OCI-LY3 (cell line): ENCODE measurements at regions not wholly inside any gene's neighbourhood (a gene's known extent, or its start where the extent isn't known, plus 50 kb on each side); places are given as distances from the start of the nearest gene placed in this dataset.

Experiments
- H2AFZ ChIP-seq: fragments of 200-600, 300-600 bp; shearing (Covaris generic); 2 replicates; pipeline ENCODE4 v1.6.0; 2014; ENCODE audit warnings: antibody characterized with exemption, low read depth, low read length
- H3K27ac ChIP-seq: fragments of 200-600, 300-600 bp; sonication (generic); 2 replicates; pipeline ENCODE4 v1.5.1; 2014; ENCODE audit warnings: mild to moderate bottlenecking, low read length, moderate library complexity, mixed read lengths
- H3K27me3 ChIP-seq: fragments of 200-600, 300-600 bp; sonication (generic); 2 replicates; pipeline ENCODE4 v1.6.1; 2014; ENCODE audit warnings: low read depth, low read length, mixed read lengths
- H3K36me3 ChIP-seq: fragments of 200-600, 300-600 bp; sonication (generic); replicated peaks from 2 replicates; pipeline ENCODE3; 2014; ENCODE audit warnings: low read depth, low read length, mixed read lengths
- H3K4me1 ChIP-seq: fragments of 300-600, 200-600 bp; sonication (generic); 2 replicates; pipeline ENCODE4 v1.6.1; 2014; ENCODE audit warnings: low read length, mixed read lengths
- H3K4me2 ChIP-seq: fragments of 200-600, 300-600 bp; sonication (generic); 2 replicates; pipeline ENCODE4 v1.6.1; 2014; ENCODE audit warnings: low read length, mixed read lengths
- H3K4me3 ChIP-seq: fragments of 300-600, 200-600 bp; sonication (generic); 2 replicates; pipeline ENCODE4 v1.5.1; 2014; ENCODE audit warnings: antibody characterized with exemption, mild to moderate bottlenecking, low read length, moderate library complexity
- H3K79me2 ChIP-seq: fragments of 300-600, 200-600 bp; shearing (Covaris generic); 2 replicates; pipeline ENCODE4 v1.6.1; 2014; ENCODE audit warnings: mild to moderate bottlenecking, low read length, mixed read lengths
- H3K9ac ChIP-seq: fragments of 300-600, 200-600 bp; shearing (Covaris generic); 2 replicates; pipeline ENCODE4 v1.6.0; 2014; ENCODE audit warnings: mild to moderate bottlenecking, low read length, moderate library complexity
- H3K9me3 ChIP-seq: fragments of 200-600, 300-600 bp; shearing (Covaris generic); 2 replicates; pipeline ENCODE4 v1.6.1; 2014; ENCODE audit warnings: low read length, mixed read lengths; ENCODE audit not compliant: insufficient read depth
- H4K20me1 ChIP-seq: fragments of 200-600, 300-600 bp; sonication (generic); 2 replicates; pipeline ENCODE4 v1.6.1; 2016; ENCODE audit warnings: low read length, mixed read lengths; ENCODE audit not compliant: insufficient read depth
- EZH2phosphoT487 ChIP-seq: fragments of 200-600 bp; shearing (Covaris generic); IDR thresholded peaks from 2 replicates; pipeline ENCODE4 v1.6.1; 2018; ENCODE audit warnings: antibody characterized with exemption, mixed run types, low read depth
- TF ChIP-seq, protein P1 (sequence below): fragments of 200-600, 300-600 bp; sonication (generic); IDR thresholded peaks from 2 replicates; pipeline ENCODE4 v1.5.1; 2014; ENCODE audit warnings: antibody characterized with exemption, low read length, low read depth

DNA sequence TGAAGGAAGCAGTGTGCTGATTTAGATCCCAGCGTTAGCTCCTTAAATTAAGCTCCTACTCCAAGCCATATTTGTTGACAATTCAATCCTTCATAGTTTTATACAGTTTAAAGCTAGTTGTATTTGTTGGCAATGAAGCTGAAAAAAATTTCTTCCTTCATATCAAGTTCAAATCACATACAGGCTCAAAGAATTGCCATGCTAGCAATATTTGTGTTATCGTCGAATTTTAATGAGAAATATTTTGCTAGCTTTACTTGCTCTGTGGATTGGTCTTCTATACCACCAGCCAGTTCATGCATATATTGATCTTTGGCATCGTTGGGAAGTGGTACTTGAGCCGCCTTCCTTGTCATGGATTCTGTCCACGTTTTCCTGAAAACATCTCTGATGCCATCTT is 204.6 kb upstream of the HDAC4 start:
- no peak overlapping the region for H2AFZ ChIP-seq
- no peaks in the 10 kb centered on the region for H3K36me3 ChIP-seq
- no peaks in the 10 kb centered on the region for H3K27me3 ChIP-seq
- H3K9ac ChIP-seq = no peak overlapping the region
- no peak overlapping the region for H3K4me3 ChIP-seq
- H3K27ac ChIP-seq = no peak overlapping the region
- TF ChIP-seq, protein P1, sequence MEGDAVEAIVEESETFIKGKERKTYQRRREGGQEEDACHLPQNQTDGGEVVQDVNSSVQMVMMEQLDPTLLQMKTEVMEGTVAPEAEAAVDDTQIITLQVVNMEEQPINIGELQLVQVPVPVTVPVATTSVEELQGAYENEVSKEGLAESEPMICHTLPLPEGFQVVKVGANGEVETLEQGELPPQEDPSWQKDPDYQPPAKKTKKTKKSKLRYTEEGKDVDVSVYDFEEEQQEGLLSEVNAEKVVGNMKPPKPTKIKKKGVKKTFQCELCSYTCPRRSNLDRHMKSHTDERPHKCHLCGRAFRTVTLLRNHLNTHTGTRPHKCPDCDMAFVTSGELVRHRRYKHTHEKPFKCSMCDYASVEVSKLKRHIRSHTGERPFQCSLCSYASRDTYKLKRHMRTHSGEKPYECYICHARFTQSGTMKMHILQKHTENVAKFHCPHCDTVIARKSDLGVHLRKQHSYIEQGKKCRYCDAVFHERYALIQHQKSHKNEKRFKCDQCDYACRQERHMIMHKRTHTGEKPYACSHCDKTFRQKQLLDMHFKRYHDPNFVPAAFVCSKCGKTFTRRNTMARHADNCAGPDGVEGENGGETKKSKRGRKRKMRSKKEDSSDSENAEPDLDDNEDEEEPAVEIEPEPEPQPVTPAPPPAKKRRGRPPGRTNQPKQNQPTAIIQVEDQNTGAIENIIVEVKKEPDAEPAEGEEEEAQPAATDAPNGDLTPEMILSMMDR = no peak
- TF ChIP-seq EZH2phosphoT487 = no peak
- no peaks in the 10 kb centered on the region for H3K9me3 ChIP-seq
- H3K79me2 ChIP-seq = no peaks in the 10 kb centered on the region
- H3K4me1 ChIP-seq = no peaks in the 10 kb centered on the region
- no peaks in the 10 kb centered on the region for H4K20me1 ChIP-seq
- no peak overlapping the region for H3K4me2 ChIP-seq

DNA sequence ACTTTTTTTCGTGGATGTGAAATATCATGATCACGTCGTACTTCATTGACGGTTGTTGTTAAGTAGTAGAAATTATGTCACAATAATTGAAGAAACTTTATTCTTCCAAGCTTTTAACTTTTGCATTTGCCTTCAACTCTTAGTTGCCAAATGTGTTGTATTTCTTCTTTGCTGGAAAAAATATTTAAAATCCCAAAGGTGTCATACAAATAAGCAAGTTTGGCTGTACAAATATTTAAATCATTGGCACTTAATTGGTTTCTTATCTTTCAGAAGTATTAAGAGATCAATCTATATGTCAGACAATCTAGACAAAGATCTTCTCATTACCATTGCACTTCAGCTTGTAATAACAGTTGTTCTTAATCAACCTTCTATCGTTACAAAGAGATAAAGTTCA is 204.0 kb upstream of the HDAC4 start:
- no peak overlapping the region for H3K9ac ChIP-seq
- H3K9me3 ChIP-seq = no peaks in the 10 kb centered on the region
- no peak for TF ChIP-seq EZH2phosphoT487
- TF ChIP-seq, protein P1 = no peak
- H3K4me3 ChIP-seq = no peak overlapping the region
- no peaks in the 10 kb centered on the region for H3K4me1 ChIP-seq
- no peaks in the 10 kb centered on the region for H3K27me3 ChIP-seq
- H3K79me2 ChIP-seq = no peaks in the 10 kb centered on the region
- no peak overlapping the region for H2AFZ ChIP-seq
- no peaks in the 10 kb centered on the region for H3K36me3 ChIP-seq
- H4K20me1 ChIP-seq = no peaks in the 10 kb centered on the region
- no peak overlapping the region for H3K27ac ChIP-seq
- H3K4me2 ChIP-seq = no peak overlapping the region

DNA sequence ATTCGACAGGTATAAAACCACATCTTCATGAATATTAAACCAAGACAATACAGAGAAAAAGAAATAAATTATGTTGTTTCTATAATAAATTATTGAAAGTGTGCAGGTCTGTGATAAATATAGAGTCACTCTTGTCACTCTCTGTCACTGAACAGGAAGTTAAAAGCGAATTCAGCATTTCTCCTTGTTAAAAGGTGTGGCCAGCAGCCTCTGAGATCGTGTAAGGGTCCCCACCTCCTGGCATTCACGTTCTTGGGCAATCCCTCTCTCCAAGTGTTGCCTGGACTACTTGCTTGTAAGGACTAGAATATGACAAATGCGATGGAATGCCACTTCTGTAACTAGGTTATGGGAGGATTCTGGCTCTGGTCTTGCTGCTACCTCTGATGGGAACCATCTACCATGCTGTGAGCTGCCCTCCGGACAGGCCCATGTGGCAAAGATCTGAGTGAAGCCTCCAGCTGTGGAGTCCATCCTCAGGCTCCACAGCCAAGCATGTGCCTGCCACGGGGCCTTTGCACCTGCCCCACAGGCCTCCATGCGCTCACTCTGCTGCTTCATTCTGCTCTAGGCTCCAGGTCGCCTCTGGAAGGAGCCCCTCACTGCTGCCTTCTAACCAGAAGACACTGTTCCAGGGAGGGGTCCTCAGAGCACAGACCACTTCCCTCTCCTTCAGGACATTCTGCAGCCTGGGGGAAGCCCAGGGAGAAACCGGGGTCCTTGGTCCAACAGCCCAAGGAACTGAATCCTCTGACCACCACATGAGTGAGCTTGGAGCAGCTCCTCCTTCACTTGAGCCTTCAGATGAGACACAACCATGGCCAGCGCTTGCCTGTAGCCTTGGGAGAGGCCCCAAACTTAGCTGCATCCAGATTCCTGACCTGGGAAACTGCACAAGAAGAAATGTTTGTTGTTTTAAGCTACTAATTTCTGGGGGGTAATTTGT is 202.9 kb upstream of the HDAC4 start:
- TF ChIP-seq EZH2phosphoT487 = no peak
- Histone ChIP-seq H3K79me2 (no peaks in the 10 kb centered on the region), H3K27me3 (no peaks in the 10 kb centered on the region)

DNA sequence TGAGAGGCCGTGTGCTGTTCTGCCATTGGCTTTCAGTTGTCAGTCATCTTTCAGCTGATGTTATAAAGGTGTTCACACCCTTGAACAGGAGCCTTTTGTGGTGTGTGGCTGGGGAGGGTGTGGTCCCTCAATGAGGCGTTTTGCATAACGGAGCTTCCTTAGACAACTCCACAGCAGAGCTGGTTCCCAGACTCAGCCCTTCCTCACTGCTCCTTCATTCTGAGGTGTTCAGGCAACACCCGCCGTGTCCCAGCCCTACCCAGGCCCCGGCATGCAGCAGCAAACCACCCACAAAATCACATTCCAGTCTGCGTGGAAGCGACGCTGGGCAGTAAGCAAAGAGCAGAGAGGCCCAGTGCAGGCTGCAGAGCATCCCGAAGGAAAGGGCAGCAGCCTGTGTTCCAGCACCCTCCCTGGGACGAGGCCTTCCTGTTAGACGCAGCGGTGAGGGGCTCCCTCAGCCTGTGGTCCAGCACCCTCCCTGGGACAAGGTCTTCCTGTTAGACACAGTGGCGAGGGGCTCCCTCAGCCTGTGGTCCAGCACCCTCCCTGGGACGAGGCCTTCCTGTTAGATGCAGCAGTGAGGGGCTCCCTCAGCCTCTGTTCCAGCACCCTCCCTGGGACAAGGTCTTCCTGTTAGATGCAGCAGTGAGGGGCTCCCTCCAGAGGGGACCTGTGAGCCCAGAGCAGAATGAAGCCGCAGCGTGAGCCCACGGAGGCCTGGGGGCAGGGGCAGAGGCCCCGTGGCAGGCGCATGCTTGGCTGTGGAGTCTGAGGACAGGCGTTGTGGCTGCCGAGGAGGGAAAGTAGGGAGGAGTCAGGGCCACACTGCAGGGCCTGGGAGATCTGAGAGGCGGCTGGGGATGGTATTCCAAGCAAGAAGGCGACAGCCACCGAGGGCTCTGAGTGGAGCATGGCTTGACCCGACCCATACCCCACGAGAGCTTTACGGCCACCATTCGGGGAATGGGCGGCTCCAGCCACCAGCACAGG is 201.8 kb upstream of the HDAC4 start:
- H3K4me2 ChIP-seq = no peak overlapping the region
- H4K20me1 ChIP-seq = no peaks in the 10 kb centered on the region
- no peaks in the 10 kb centered on the region for H3K4me1 ChIP-seq
- no peaks in the 10 kb centered on the region for H3K79me2 ChIP-seq
- no peak overlapping the region for H2AFZ ChIP-seq
- TF ChIP-seq, protein P1 = no peak
- TF ChIP-seq EZH2phosphoT487 = no peak
- H3K9ac ChIP-seq = no peak overlapping the region
- no peak overlapping the region for H3K27ac ChIP-seq
- H3K36me3 ChIP-seq = no peaks in the 10 kb centered on the region
- no peaks in the 10 kb centered on the region for H3K9me3 ChIP-seq
- H3K4me3 ChIP-seq = no peak overlapping the region
- no peaks in the 10 kb centered on the region for H3K27me3 ChIP-seq

More for the DNA sequence above, 202.9 kb upstream of the HDAC4 start:
- Histone ChIP-seq H3K4me1 (no peaks in the 10 kb centered on the region), H2AFZ (no peak overlapping the region), H3K27ac (no peak overlapping the region), H3K4me2 (no peak overlapping the region), H3K9me3 (no peaks in the 10 kb centered on the region), H3K4me3 (no peak overlapping the region), H4K20me1 (no peaks in the 10 kb centered on the region), H3K36me3 (no peaks in the 10 kb centered on the region), H3K9ac (no peak overlapping the region)
